Mucosa of rectum (tissue), 2 donors: ENCODE measurements at regions not wholly inside any gene's neighbourhood (a gene's known extent, or its start where the extent isn't known, plus 50 kb on each side); places are given as distances from the start of the nearest gene placed in this dataset.

Experiments
- H3K27ac ChIP-seq, 2 donors: one replicate each; pipeline ENCODE4 v1.7.0; 2013; ENCODE audit warnings: inconsistent platforms in 2 of 2, low read depth in 2 of 2, low read length in 2 of 2
- H3K27me3 ChIP-seq, 2 donors: one replicate each; pipeline ENCODE4 v1.7.0; 2013; ENCODE audit warnings: low read length in 2 of 2; ENCODE audit not compliant: control insufficient read depth in 2 of 2, insufficient read depth in 2 of 2
- H3K36me3 ChIP-seq, 2 donors: one replicate each; pipeline ENCODE4 v1.7.0; 2013; ENCODE audit warnings: low read length in 2 of 2; ENCODE audit not compliant: control insufficient read depth in 2 of 2, insufficient read depth in 2 of 2
- H3K4me1 ChIP-seq, 2 donors: one replicate each; pipeline ENCODE4 v1.7.0; 2013; ENCODE audit warnings: low read length in 2 of 2, mild to moderate bottlenecking in 1 of 2; ENCODE audit not compliant: control insufficient read depth in 2 of 2, insufficient read depth in 2 of 2
- H3K4me3 ChIP-seq, 2 donors: one replicate each; pipeline ENCODE4 v1.7.0; 2013; ENCODE audit warnings: low read length in 2 of 2
- H3K9ac ChIP-seq, 2 donors: one replicate each; pipeline ENCODE4 v1.7.0; 2013; ENCODE audit warnings: low read length in 2 of 2, low read depth in 1 of 2, mild to moderate bottlenecking in 1 of 2
- H3K9me3 ChIP-seq, 2 donors: one replicate each; pipeline ENCODE4 v1.7.0; 2013; ENCODE audit warnings: low read length in 2 of 2; ENCODE audit not compliant: control insufficient read depth in 2 of 2
- donor health status: healthy.
- donor health status: Normal muscosa, but diverticular disease.

- no peaks in the 10 kb centered on the region for H3K27me3 ChIP-seq
- peaks cover 0 to 3% of the 10 kb centered on the region in 2 donors for H3K4me1 ChIP-seq
- no peak overlapping the region for H3K9ac ChIP-seq
- no peak overlapping the region for H3K27ac ChIP-seq
- no peak overlapping the region for H3K4me3 ChIP-seq
- H3K9me3 ChIP-seq = no peaks in the 10 kb centered on the region
- H3K36me3 ChIP-seq = no peaks in the 10 kb centered on the region
Observed at GRCh38 chr22:23400286-23400981, 179.7 kb downstream of the IGLL1 start.

- Histone ChIP-seq H3K4me1 (peaks cover 0 to 3% of the 10 kb centered on the region in 2 donors), H3K36me3 (no peaks in the 10 kb centered on the region), H3K27me3 (no peaks in the 10 kb centered on the region), H3K9me3 (no peaks in the 10 kb centered on the region), H3K9ac (no peak overlapping the region), H3K27ac (no peak overlapping the region), H3K4me3 (no peak overlapping the region)
Observed at GRCh38 chr22:23399367-23400285, 180.5 kb downstream of the IGLL1 start.

GRCh38 chr22:23398701-23399366 lies 181.3 kb downstream of the IGLL1 start:
- Histone ChIP-seq H3K36me3 (no peaks in the 10 kb centered on the region), H3K27me3 (no peaks in the 10 kb centered on the region), H3K9ac (no peak overlapping the region), H3K4me3 (no peak overlapping the region), H3K4me1 (peaks cover 0 to 3% of the 10 kb centered on the region in 2 donors), H3K27ac (no peak overlapping the region), H3K9me3 (no peaks in the 10 kb centered on the region)

- no peak overlapping the region for H3K4me3 ChIP-seq
- no peak overlapping the region for H3K27ac ChIP-seq
- H3K36me3 ChIP-seq = no peaks in the 10 kb centered on the region
Observed at GRCh38 chr22:23397613-23398567, 182.2 kb downstream of the IGLL1 start.

GRCh38 chr22:23397008-23397612 lies 183.0 kb downstream of the IGLL1 start:
- Histone ChIP-seq H3K36me3 (no peaks in the 10 kb centered on the region), H3K27me3 (no peaks in the 10 kb centered on the region), H3K9ac (no peak overlapping the region), H3K9me3 (no peaks in the 10 kb centered on the region), H3K4me1 (peaks cover 0 to 2% of the 10 kb centered on the region in 2 donors), H3K27ac (no peak overlapping the region), H3K4me3 (no peak overlapping the region)

More at GRCh38 chr22:23397613-23398567, 182.2 kb downstream of the IGLL1 start:
- Histone ChIP-seq H3K27me3 (no peaks in the 10 kb centered on the region), H3K9me3 (no peaks in the 10 kb centered on the region), H3K4me1 (peaks cover 0 to 3% of the 10 kb centered on the region in 2 donors), H3K9ac (no peak overlapping the region)

- Histone ChIP-seq H3K9me3 (no peaks in the 10 kb centered on the region), H3K27me3 (no peaks in the 10 kb centered on the region), H3K9ac (no peak overlapping the region), H3K4me1 (no peaks in the 10 kb centered on the region), H3K27ac (no peak overlapping the region), H3K4me3 (no peak overlapping the region), H3K36me3 (no peaks in the 10 kb centered on the region)
Observed at GRCh38 chr22:23396362-23397007, 183.6 kb downstream of the IGLL1 start.

- Histone ChIP-seq H3K4me3 (no peak overlapping the region), H3K27me3 (no peaks in the 10 kb centered on the region), H3K27ac (no peak overlapping the region), H3K4me1 (no peaks in the 10 kb centered on the region), H3K36me3 (no peaks in the 10 kb centered on the region), H3K9ac (no peak overlapping the region), H3K9me3 (no peaks in the 10 kb centered on the region)
Observed at GRCh38 chr22:23395530-23396361, 184.3 kb downstream of the IGLL1 start.

- no peaks in the 10 kb centered on the region for H3K36me3 ChIP-seq
- H3K9ac ChIP-seq = no peak overlapping the region
- no peaks in the 10 kb centered on the region for H3K9me3 ChIP-seq
- no peak overlapping the region for H3K27ac ChIP-seq
- H3K4me1 ChIP-seq = no peaks in the 10 kb centered on the region
- H3K4me3 ChIP-seq = no peak overlapping the region
- no peaks in the 10 kb centered on the region for H3K27me3 ChIP-seq
Observed at GRCh38 chr22:23394525-23395326, 185.4 kb downstream of the IGLL1 start.
